Stimulated activated CD4-positive, alpha-beta T cell treated with anti-CD3 and anti-CD28 coated beads, Interleukin-1b, Interleukin-23, amount 100 ng/mL, for 48 hours (primary cell): ENCODE measurements at regions not wholly inside any gene's neighbourhood (a gene's known extent, or its start where the extent isn't known, plus 50 kb on each side); places are given as distances from the start of the nearest gene placed in this dataset.

ENCODE experiments used
- DNase-seq: peaks from one replicate; pipeline ENCODE4 v3.0.0-alpha.2; 2020

- DNase-seq, result no peak
Observed at GRCh38 chr9:4435197-4435596, 55.1 kb upstream of the SLC1A1 start.

- no peak for DNase-seq
Observed at GRCh38 chr9:4433379-4433778, 56.9 kb upstream of the SLC1A1 start.

GRCh38 chr9:4430432-4431261, 59.6 kb upstream of the SLC1A1 start:
- DNase-seq, result no peak

GRCh38 chr9:4425319-4426045, 64.8 kb upstream of the SLC1A1 start:
- DNase-seq, result no peak

- no peak for DNase-seq
Observed at GRCh38 chr9:4424891-4425290, 65.4 kb upstream of the SLC1A1 start.

GRCh38 chr9:4424038-4424437, 66.2 kb upstream of the SLC1A1 start:
- DNase-seq, result no peak

- no peak for DNase-seq
Observed at GRCh38 chr9:4423207-4423610, 67.1 kb upstream of the SLC1A1 start.

GRCh38 chr9:4422495-4422894, 67.8 kb upstream of the SLC1A1 start:
- DNase-seq, result no peak

GRCh38 chr9:4421847-4422246, 68.4 kb upstream of the SLC1A1 start:
- DNase-seq, result no peak

GRCh38 chr9:4420351-4420750, 69.9 kb upstream of the SLC1A1 start:
- no peak for DNase-seq

GRCh38 chr9:4417578-4418325, 72.5 kb upstream of the SLC1A1 start:
- no peak for DNase-seq

GRCh38 chr9:4416467-4416866, 73.8 kb upstream of the SLC1A1 start:
- DNase-seq, result no peak

- DNase-seq, result no peak
Observed at GRCh38 chr9:4415281-4415680, 75.0 kb upstream of the SLC1A1 start.

GRCh38 chr9:4413856-4414255, 76.4 kb upstream of the SLC1A1 start:
- no peak for DNase-seq

GRCh38 chr9:4404156-4404555, 86.1 kb upstream of the SLC1A1 start:
- DNase-seq, result no peak

GRCh38 chr9:4402501-4402900, 87.8 kb upstream of the SLC1A1 start:
- no peak for DNase-seq

- DNase-seq, result no peak
Observed at GRCh38 chr9:4400731-4401130, 89.5 kb upstream of the SLC1A1 start.

GRCh38 chr9:4397917-4398316, 92.4 kb upstream of the SLC1A1 start:
- DNase-seq, result no peak

- DNase-seq, result no peak
Observed at GRCh38 chr9:4393806-4394523, 94.1 kb upstream of the GLIS3 start.

GRCh38 chr9:4389755-4390154, 89.9 kb upstream of the GLIS3 start:
- no peak for DNase-seq

GRCh38 chr9:4389003-4389402, 89.1 kb upstream of the GLIS3 start:
- no peak for DNase-seq

GRCh38 chr9:4386819-4387218, 87.0 kb upstream of the GLIS3 start:
- DNase-seq, result no peak

GRCh38 chr9:4384750-4385149, 84.9 kb upstream of the GLIS3 start:
- DNase-seq, result no peak
